ENCODE measurements at regions not wholly inside any gene's neighbourhood (a gene's known extent, or its start where the extent isn't known, plus 50 kb on each side); places are given as distances from the start of the nearest gene placed in this dataset.

- no peaks in the 10 kb centered on the region for H3K4me1 ChIP-seq (ENCODE audit: insufficient read depth, low read length)
- H3K9ac ChIP-seq (ENCODE audit: low read length), result no peak overlapping the region
- no peaks in the 10 kb centered on the region for H3K9me3 ChIP-seq (ENCODE audit: low read length)
These were observed 342.2 kb downstream of the MYCN start for GRCh38 chr2:16282511-16282910.

GRCh38 chr2:16281451-16282335 lies 341.3 kb downstream of the MYCN start:
- H3K27ac ChIP-seq (ENCODE audit: low read depth, low read length), result no peak overlapping the region
- H3K4me1 ChIP-seq (ENCODE audit: insufficient read depth, low read length), result no peaks in the 10 kb centered on the region
- no peak overlapping the region for H3K4me3 ChIP-seq (ENCODE audit: low read depth in 1 of 2, low read length in 2 of 2)
- no peaks in the 10 kb centered on the region for H3K9me3 ChIP-seq (ENCODE audit: low read length)
- H3K9ac ChIP-seq (ENCODE audit: low read length), result no peak overlapping the region
- H3K27me3 ChIP-seq (ENCODE audit: control insufficient read depth in 1 of 2, insufficient read depth in 2 of 2, low read length in 2 of 2), result no peaks in the 10 kb centered on the region
- H3K36me3 ChIP-seq (ENCODE audit: insufficient read depth, low read length), result no peaks in the 10 kb centered on the region

More at GRCh38 chr2:16282511-16282910, 342.2 kb downstream of the MYCN start:
- Histone ChIP-seq H3K27ac (ENCODE audit: low read depth, low read length) (no peak overlapping the region), H3K4me3 (ENCODE audit: low read depth in 1 of 2, low read length in 2 of 2) (no peak overlapping the region), H3K36me3 (ENCODE audit: insufficient read depth, low read length) (no peaks in the 10 kb centered on the region), H3K27me3 (ENCODE audit: control insufficient read depth in 1 of 2, insufficient read depth in 2 of 2, low read length in 2 of 2) (no peaks in the 10 kb centered on the region)

DNA sequence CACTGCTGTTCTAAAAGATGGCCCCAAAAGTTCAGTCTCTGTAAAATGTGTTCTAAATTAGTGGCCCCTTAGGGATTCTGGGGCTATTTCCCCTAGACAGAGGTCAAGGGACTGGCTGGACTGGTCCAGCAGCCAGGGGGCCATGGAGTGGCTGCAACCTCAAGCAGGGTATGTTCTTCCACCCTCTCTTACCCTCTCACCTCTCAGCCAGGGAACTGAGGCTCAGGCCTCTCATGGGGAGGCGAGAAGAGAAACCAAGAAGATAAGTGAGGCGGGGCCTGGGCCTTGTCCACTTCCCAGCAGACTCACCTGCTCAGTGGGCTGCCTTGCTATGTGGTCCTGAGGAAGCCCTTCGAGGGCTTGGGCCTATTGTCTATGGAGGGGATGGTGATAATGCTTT lies 339.7 kb downstream of the MYCN start:
- H3K9me3 ChIP-seq (ENCODE audit: low read length), result no peaks in the 10 kb centered on the region
- H3K36me3 ChIP-seq (ENCODE audit: insufficient read depth, low read length), result no peaks in the 10 kb centered on the region
- H3K27ac ChIP-seq (ENCODE audit: low read depth, low read length), result no peak overlapping the region
- no peaks in the 10 kb centered on the region for H3K4me1 ChIP-seq (ENCODE audit: insufficient read depth, low read length)
- no peaks in the 10 kb centered on the region for H3K27me3 ChIP-seq (ENCODE audit: control insufficient read depth in 1 of 2, insufficient read depth in 2 of 2, low read length in 2 of 2)
- no peak overlapping the region for H3K4me3 ChIP-seq (ENCODE audit: low read depth in 1 of 2, low read length in 2 of 2)
- H3K9ac ChIP-seq (ENCODE audit: low read length), result no peak overlapping the region

- Histone ChIP-seq H3K36me3 (ENCODE audit: insufficient read depth, low read length) (no peaks in the 10 kb centered on the region), H3K27me3 (ENCODE audit: control insufficient read depth in 1 of 2, insufficient read depth in 2 of 2, low read length in 2 of 2) (no peaks in the 10 kb centered on the region), H3K27ac (ENCODE audit: low read depth, low read length) (no peak overlapping the region), H3K9me3 (ENCODE audit: low read length) (no peaks in the 10 kb centered on the region), H3K4me1 (ENCODE audit: insufficient read depth, low read length) (no peaks in the 10 kb centered on the region), H3K9ac (ENCODE audit: low read length) (no peak overlapping the region), H3K4me3 (ENCODE audit: low read depth in 1 of 2, low read length in 2 of 2) (no peak overlapping the region)
These were observed 339.3 kb downstream of the MYCN start for GRCh38 chr2:16279641-16280040.

DNA sequence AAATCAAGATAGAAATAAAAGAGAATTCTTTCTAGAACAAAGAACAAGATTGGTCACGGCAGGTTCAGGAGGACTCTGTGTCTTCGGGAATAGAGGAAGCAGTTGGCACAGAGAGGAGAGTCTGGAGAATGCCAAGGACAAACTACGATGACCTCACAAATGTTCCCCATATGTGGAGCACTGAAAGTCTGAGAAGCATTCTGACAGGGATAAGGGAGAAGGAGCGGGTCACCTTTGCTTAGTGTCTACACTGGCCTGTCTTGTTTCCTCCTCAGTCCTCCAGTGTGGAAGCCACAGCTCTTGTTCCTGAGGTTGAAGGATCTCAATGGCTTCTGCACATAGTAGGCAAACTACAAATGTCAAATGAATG lies 338.8 kb downstream of the MYCN start:
- Histone ChIP-seq H3K4me1 (ENCODE audit: insufficient read depth, low read length) (no peaks in the 10 kb centered on the region), H3K27me3 (ENCODE audit: control insufficient read depth in 1 of 2, insufficient read depth in 2 of 2, low read length in 2 of 2) (no peaks in the 10 kb centered on the region)

GRCh38 chr2:16278421-16279200 lies 338.3 kb downstream of the MYCN start:
- H3K4me1 ChIP-seq (ENCODE audit: insufficient read depth, low read length), result no peaks in the 10 kb centered on the region
- H3K27ac ChIP-seq (ENCODE audit: low read depth, low read length), result no peak overlapping the region
- H3K27me3 ChIP-seq (ENCODE audit: control insufficient read depth in 1 of 2, insufficient read depth in 2 of 2, low read length in 2 of 2), result no peaks in the 10 kb centered on the region
- no peaks in the 10 kb centered on the region for H3K9me3 ChIP-seq (ENCODE audit: low read length)
- H3K4me3 ChIP-seq (ENCODE audit: low read depth in 1 of 2, low read length in 2 of 2), result no peak overlapping the region
- no peak overlapping the region for H3K9ac ChIP-seq (ENCODE audit: low read length)
- no peaks in the 10 kb centered on the region for H3K36me3 ChIP-seq (ENCODE audit: insufficient read depth, low read length)

More for the DNA sequence above, 338.8 kb downstream of the MYCN start:
- Histone ChIP-seq H3K27ac (ENCODE audit: low read depth, low read length) (no peak overlapping the region), H3K36me3 (ENCODE audit: insufficient read depth, low read length) (no peaks in the 10 kb centered on the region), H3K9me3 (ENCODE audit: low read length) (no peaks in the 10 kb centered on the region), H3K4me3 (ENCODE audit: low read depth in 1 of 2, low read length in 2 of 2) (no peak overlapping the region), H3K9ac (ENCODE audit: low read length) (no peak overlapping the region)

- H3K27ac ChIP-seq (ENCODE audit: low read depth, low read length), result no peak overlapping the region
- no peaks in the 10 kb centered on the region for H3K4me1 ChIP-seq (ENCODE audit: insufficient read depth, low read length)
- H3K9me3 ChIP-seq (ENCODE audit: low read length), result no peaks in the 10 kb centered on the region
- H3K4me3 ChIP-seq (ENCODE audit: low read depth in 1 of 2, low read length in 2 of 2), result no peak overlapping the region
- no peaks in the 10 kb centered on the region for H3K36me3 ChIP-seq (ENCODE audit: insufficient read depth, low read length)
- no peaks in the 10 kb centered on the region for H3K27me3 ChIP-seq (ENCODE audit: control insufficient read depth in 1 of 2, insufficient read depth in 2 of 2, low read length in 2 of 2)
- H3K9ac ChIP-seq (ENCODE audit: low read length), result no peak overlapping the region
These were observed 336.8 kb downstream of the MYCN start for GRCh38 chr2:16277117-16277516.

GRCh38 chr2:16275661-16276060 lies 335.3 kb downstream of the MYCN start:
- Histone ChIP-seq H3K9ac (ENCODE audit: low read length) (no peak overlapping the region), H3K36me3 (ENCODE audit: insufficient read depth, low read length) (no peaks in the 10 kb centered on the region), H3K9me3 (ENCODE audit: low read length) (no peaks in the 10 kb centered on the region), H3K27ac (ENCODE audit: low read depth, low read length) (no peak overlapping the region), H3K4me1 (ENCODE audit: insufficient read depth, low read length) (no peaks in the 10 kb centered on the region), H3K4me3 (ENCODE audit: low read depth in 1 of 2, low read length in 2 of 2) (no peak overlapping the region), H3K27me3 (ENCODE audit: control insufficient read depth in 1 of 2, insufficient read depth in 2 of 2, low read length in 2 of 2) (no peaks in the 10 kb centered on the region)

DNA sequence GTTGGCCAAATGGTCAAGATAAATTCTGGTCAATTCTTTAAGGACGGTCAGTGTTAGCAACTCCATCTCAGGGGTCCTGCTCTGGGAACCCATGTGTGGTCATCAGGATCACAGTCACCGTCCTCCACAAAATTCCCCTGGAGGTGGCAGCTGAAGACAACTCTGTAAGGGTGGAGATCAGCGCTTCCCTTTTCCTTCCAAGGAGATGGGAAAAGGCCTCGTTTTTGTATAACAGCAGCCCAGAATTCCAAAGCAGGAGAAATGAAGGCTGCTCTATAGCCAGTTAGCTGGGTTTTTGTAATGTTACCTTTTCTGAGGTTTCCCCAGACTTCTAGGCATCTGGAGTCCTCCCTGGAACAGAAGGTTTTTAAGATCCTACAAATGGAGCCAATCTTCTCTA lies 334.8 kb downstream of the MYCN start:
- Histone ChIP-seq H3K4me3 (ENCODE audit: low read depth in 1 of 2, low read length in 2 of 2) (no peak overlapping the region), H3K4me1 (ENCODE audit: insufficient read depth, low read length) (no peaks in the 10 kb centered on the region), H3K9me3 (ENCODE audit: low read length) (no peaks in the 10 kb centered on the region), H3K36me3 (ENCODE audit: insufficient read depth, low read length) (no peaks in the 10 kb centered on the region), H3K9ac (ENCODE audit: low read length) (no peak overlapping the region), H3K27me3 (ENCODE audit: control insufficient read depth in 1 of 2, insufficient read depth in 2 of 2, low read length in 2 of 2) (no peaks in the 10 kb centered on the region), H3K27ac (ENCODE audit: low read depth, low read length) (no peak overlapping the region)

DNA sequence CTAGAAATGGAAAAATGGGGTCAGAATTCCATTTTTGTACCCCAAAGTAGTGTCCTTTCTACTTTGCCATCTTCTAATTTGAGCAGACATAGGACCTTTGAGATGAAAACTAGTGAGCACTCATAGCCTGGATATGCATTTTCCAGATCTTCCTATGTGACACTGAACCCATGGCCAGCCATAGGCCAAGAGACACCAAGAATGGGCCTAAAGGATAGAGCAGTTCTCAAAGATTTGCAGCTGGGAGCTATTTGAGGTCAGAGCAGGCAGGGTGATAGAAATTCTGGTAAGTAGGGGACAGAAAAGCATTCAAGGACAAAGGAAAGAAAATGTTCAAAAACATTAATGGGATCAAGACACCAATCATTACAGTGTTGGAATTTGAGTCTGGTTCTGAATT lies 332.8 kb downstream of the MYCN start:
- no peak overlapping the region for H3K4me3 ChIP-seq (ENCODE audit: low read depth in 1 of 2, low read length in 2 of 2)
- H3K4me1 ChIP-seq (ENCODE audit: insufficient read depth, low read length), result no peaks in the 10 kb centered on the region
- H3K27ac ChIP-seq (ENCODE audit: low read depth, low read length), result no peak overlapping the region

DNA sequence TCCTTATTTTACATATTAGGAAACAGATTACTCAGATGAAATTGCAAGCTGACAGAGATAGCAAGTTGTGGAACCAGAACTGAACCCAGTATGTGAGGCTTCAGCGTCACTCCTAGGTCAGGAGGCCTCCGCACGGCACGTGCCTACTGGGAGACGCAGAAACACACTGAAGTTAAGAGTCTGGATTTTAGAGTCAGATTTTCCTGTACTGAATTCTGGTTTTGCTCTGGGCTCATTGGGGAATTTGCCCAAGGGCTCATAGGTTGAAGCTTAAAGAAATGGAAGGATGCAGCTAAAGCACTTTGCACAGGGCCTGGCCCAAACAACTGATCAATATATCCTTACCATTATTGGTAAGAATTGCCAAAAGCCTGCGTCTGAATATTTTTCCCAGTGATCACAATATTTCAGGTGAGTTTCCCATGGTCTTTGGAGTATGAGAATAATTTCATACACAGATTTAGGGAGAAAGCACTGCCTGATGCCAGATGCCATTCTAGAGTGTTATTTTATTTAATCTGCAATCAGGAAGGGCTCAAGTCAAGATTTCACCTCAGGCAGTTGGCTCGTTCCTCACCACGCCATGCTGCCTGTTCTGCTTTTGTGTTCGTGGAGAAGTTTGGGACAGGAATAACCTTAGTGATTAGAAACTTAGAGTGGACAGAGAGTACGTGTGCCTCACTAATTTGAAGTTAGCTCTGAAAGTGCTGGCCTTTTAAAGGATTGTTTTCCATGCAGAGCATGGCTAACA lies 331.9 kb downstream of the MYCN start:
- H3K9ac ChIP-seq (ENCODE audit: low read length), result no peak overlapping the region
- no peaks in the 10 kb centered on the region for H3K4me1 ChIP-seq (ENCODE audit: insufficient read depth, low read length)
- H3K36me3 ChIP-seq (ENCODE audit: insufficient read depth, low read length), result no peaks in the 10 kb centered on the region
- no peak overlapping the region for H3K4me3 ChIP-seq (ENCODE audit: low read depth in 1 of 2, low read length in 2 of 2)
- H3K27ac ChIP-seq (ENCODE audit: low read depth, low read length), result no peak overlapping the region
- H3K9me3 ChIP-seq (ENCODE audit: low read length), result no peaks in the 10 kb centered on the region
- no peaks in the 10 kb centered on the region for H3K27me3 ChIP-seq (ENCODE audit: control insufficient read depth in 1 of 2, insufficient read depth in 2 of 2, low read length in 2 of 2)

More for the DNA sequence above, 332.8 kb downstream of the MYCN start:
- H3K27me3 ChIP-seq (ENCODE audit: control insufficient read depth in 1 of 2, insufficient read depth in 2 of 2, low read length in 2 of 2), result no peaks in the 10 kb centered on the region
- H3K9ac ChIP-seq (ENCODE audit: low read length), result no peak overlapping the region
- H3K36me3 ChIP-seq (ENCODE audit: insufficient read depth, low read length), result no peaks in the 10 kb centered on the region
- H3K9me3 ChIP-seq (ENCODE audit: low read length), result no peaks in the 10 kb centered on the region
